Uterus (tissue), 2 donors: ENCODE measurements at regions not wholly inside any gene's neighbourhood (a gene's known extent, or its start where the extent isn't known, plus 50 kb on each side); places are given as distances from the start of the nearest gene placed in this dataset.

Experiments
- POLR2A ChIP-seq, 2 donors: fragments of 450-650 bp; IDR thresholded peaks; one replicate each; pipeline ENCODE4 v1.6.1; 2016; ENCODE audit warnings: antibody characterized with exemption in 2 of 2, mild to moderate bottlenecking in 1 of 2, moderate library complexity in 1 of 2
- TF ChIP-seq, protein P1 (sequence below), 4 experiments: fragments of 200-600 bp in 2 of 4; fragments of 450-650 bp in 2 of 4; sonication (generic) in 2 of 4; IDR thresholded peaks; one replicate each; pipeline ENCODE4 v1.5.1; 2016 to 2019; ENCODE audit warnings: antibody characterized with exemption in 4 of 4, mild to moderate bottlenecking in 2 of 4, moderate library complexity in 1 of 4

DNA sequence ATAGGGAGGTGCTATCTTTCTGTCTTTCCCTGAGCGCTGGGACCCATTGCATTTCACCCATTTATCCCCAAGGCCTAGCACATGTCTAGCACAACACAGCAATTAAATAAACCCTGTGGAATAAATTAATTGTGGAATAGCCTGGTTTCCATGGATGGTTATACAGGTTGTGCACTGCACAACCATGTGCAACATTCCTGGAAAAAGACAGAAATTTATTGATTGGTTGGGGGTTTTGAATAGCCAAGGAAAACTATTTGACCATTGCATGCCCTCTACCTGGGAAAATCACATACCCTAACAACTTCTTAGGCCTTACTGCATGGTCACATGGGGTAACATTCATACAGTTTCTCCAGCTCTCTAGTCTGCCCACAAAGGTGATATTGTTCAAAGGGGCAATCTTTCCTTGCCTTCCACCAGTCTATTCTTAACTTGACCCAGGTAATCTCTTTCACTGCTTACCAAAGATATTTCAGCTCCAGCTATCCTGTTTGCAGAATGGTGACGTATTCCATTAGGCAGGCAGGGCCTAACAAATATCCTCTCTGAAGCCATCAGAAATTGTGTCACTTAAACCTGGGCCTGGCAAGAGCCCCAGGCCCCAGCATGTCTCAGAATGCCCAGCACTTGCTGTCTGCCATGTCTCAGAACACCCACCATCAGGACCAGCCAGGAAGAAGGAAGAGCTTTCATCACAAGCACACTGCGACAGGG, 157.9 kb upstream of the RAB4A start:
- TF ChIP-seq, protein P1, sequence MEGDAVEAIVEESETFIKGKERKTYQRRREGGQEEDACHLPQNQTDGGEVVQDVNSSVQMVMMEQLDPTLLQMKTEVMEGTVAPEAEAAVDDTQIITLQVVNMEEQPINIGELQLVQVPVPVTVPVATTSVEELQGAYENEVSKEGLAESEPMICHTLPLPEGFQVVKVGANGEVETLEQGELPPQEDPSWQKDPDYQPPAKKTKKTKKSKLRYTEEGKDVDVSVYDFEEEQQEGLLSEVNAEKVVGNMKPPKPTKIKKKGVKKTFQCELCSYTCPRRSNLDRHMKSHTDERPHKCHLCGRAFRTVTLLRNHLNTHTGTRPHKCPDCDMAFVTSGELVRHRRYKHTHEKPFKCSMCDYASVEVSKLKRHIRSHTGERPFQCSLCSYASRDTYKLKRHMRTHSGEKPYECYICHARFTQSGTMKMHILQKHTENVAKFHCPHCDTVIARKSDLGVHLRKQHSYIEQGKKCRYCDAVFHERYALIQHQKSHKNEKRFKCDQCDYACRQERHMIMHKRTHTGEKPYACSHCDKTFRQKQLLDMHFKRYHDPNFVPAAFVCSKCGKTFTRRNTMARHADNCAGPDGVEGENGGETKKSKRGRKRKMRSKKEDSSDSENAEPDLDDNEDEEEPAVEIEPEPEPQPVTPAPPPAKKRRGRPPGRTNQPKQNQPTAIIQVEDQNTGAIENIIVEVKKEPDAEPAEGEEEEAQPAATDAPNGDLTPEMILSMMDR (IDR thresholded peaks at IDR 0.05), result no peak
- no peak for TF ChIP-seq POLR2A (IDR thresholded peaks at IDR 0.05)
